Vagina (tissue), 2 donors: ENCODE measurements at regions not wholly inside any gene's neighbourhood (a gene's known extent, or its start where the extent isn't known, plus 50 kb on each side); places are given as distances from the start of the nearest gene placed in this dataset.

Source experiments
- POLR2A ChIP-seq, 2 donors: fragments of 450-650 bp; IDR thresholded peaks; one replicate each; pipeline ENCODE4 v1.6.1; 2017; ENCODE audit warnings: antibody characterized with exemption in 2 of 2, mild to moderate bottlenecking in 2 of 2, moderate library complexity in 2 of 2
- POLR2AphosphoS5 ChIP-seq, 2 donors: sonication (generic); formaldehyde crosslinking; IDR thresholded peaks; one replicate each; pipeline ENCODE4 v1.9.0; 2017; ENCODE audit warnings: antibody characterized with exemption in 2 of 2, mild to moderate bottlenecking in 2 of 2, low read depth in 1 of 2; ENCODE audit not compliant: insufficient read depth in 1 of 2
- TF ChIP-seq, protein P1 (sequence below), 3 experiments: fragments of 450-650 bp in 2 of 3; fragments of 200-600 bp in 1 of 3; sonication (generic) in 1 of 3; IDR thresholded peaks; one replicate each; pipeline ENCODE4 v1.5.1; 2017 to 2019; ENCODE audit warnings: antibody characterized with exemption in 3 of 3, mild to moderate bottlenecking in 2 of 3, moderate library complexity in 2 of 3

DNA sequence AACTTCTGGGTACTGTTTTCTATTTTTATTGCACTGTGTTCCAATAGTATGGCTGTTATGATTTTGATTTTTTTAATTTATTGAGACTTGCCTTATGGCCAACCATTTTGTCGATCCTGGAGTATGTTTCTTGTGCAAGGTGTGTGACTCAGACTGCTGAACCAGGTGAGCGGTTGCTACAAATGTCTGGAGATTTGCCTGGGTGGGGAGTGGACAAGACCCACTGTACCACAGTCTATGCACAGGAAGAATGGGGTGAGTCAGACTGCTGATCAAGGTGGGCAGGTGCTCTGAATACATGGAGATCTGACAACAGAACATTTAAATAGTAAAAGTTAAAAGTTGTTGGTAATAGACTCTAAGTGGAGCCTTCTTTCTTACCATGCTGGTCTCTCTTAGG lies 609.2 kb downstream of the CSNK1G3 start:
- TF ChIP-seq, protein P1, sequence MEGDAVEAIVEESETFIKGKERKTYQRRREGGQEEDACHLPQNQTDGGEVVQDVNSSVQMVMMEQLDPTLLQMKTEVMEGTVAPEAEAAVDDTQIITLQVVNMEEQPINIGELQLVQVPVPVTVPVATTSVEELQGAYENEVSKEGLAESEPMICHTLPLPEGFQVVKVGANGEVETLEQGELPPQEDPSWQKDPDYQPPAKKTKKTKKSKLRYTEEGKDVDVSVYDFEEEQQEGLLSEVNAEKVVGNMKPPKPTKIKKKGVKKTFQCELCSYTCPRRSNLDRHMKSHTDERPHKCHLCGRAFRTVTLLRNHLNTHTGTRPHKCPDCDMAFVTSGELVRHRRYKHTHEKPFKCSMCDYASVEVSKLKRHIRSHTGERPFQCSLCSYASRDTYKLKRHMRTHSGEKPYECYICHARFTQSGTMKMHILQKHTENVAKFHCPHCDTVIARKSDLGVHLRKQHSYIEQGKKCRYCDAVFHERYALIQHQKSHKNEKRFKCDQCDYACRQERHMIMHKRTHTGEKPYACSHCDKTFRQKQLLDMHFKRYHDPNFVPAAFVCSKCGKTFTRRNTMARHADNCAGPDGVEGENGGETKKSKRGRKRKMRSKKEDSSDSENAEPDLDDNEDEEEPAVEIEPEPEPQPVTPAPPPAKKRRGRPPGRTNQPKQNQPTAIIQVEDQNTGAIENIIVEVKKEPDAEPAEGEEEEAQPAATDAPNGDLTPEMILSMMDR (IDR thresholded peaks at IDR 0.05): no peak
- TF ChIP-seq POLR2A (IDR thresholded peaks at IDR 0.05) (no peak), POLR2AphosphoS5 (IDR thresholded peaks at IDR 0.05; ENCODE audit: insufficient read depth in 1 of 2, low read depth in 1 of 2) (no peak)
